NCI-H1105 (cell line): ENCODE measurements at regions not wholly inside any gene's neighbourhood (a gene's known extent, or its start where the extent isn't known, plus 50 kb on each side); places are given as distances from the start of the nearest gene placed in this dataset.
"Not testable (repeated sequence)": the region's sequence is repeated elsewhere in the genome, so short reads cannot be mapped to it uniquely, and the experiment has no call there.

ENCODE experiments used
- DNase-seq: peaks from one replicate; lab custom pipeline; 2025; lab: John Stamatoyannopoulos, UW

DNA sequence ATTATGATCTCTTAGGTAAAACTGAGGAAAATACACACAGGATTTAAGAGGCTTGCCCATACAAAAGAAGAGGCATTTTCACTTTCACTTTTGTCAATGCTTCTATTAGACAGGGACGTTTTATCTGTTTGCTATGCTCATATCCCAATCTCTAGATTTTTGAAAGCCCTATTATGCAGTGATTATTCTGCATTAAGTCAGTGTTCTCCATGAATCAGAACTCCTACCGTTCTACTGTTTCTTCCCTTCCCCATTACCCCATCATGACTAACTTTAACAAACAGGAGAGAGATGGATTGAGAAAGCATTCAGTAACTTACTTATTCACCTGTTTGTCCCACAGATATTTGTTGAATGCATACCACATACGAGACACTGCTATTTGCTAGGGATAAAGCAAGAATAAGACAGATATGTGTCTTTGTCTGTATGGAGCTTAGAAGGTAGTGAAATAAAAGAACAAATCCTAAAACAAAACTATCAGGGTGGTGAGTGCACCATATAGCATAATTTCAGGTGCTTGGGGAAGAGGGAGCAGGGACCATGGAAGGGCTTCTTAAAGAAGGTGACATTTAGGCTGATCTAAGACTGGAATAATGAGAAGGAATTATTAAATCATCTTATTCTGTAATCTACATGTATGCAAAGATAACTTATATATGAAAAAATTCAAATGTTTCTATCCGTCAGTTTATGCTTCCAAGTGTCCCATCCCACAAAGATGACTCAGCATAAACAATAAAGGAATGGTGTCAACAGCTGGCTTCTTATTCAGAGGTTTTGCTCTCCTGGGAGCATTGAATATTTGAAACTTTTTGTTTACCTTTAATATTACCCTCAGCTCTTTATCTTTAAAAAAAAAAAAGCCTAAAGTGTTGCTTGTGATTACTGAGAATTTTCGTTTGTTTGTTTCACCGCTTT lies 328.1 kb downstream of the HINT1 start:
- no peak for DNase-seq

DNA sequence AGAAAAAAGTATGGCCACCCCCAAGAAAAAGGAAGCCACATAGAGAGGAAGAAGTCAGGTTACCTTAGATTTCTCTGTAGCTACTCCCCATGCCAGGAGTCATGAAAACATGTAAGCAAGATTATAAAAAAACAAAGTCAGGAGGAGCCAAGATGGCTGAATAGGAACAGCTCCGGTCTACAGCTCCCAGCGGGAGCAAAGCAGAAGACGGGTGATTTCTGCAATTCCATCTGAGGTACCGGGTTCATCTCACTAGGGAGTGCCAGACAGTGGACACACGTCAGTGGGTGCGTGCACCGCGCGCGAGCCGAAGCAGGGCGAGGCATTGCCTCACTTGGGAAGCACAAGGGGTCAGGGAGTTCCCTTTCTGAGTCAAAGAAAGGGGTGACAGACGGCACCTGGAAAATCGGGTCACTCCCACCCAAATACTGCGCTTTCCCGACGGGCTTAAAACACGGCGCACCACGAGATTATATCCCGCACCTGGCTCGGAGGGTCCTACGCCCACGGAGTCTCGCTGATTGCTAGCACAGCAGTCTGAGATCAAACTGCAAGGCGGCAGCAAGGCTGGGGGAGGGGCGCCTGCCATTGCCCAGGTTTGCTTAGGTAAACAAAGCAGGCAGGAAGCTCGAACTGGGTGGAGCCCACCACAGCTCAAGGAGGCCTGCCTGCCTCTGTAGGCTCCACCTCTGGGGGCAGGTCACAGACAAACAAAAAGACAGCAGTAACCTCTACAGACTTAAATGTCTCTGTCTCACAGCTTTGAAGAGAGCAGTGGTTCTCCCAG lies 347.3 kb downstream of the HINT1 start:
- not testable (repeated sequence) for DNase-seq

DNA sequence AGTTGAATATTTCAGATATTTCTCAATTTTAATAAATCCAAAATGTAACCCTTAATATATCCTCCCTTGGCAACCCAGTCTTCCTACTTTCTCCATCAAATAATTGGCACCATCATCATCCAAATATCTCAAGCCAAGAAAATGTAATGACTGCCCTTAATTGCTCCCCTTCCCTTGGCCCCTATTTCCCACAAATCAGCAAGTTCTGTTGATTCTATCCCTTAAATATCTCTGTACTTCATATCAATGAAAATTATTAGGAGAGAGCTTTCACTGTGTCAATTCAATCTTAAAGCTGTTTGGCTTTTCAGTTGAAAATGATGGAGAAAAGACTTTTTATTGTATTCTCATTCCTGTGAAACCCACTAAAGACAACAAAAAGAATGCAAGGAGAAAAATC lies 349.8 kb downstream of the HINT1 start:
- no peak for DNase-seq

DNA sequence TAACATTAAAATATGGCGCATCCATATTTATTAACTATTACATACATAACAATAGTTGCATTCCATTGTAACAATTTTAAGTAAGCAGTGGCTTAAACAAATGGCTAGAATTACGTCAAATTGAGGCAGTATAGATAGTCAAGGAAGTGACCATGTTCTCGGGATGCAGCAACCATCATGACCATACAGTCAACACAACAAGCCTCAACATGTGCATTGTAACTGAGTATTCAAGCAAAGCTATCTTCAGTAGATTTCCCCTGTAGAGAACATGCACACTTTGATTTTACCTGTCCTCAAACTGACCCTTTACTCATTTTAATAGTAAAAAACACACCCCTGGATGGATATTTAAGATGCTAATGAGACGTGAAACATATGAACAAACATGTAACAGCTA lies 356.4 kb downstream of the HINT1 start:
- no peak for DNase-seq

DNA sequence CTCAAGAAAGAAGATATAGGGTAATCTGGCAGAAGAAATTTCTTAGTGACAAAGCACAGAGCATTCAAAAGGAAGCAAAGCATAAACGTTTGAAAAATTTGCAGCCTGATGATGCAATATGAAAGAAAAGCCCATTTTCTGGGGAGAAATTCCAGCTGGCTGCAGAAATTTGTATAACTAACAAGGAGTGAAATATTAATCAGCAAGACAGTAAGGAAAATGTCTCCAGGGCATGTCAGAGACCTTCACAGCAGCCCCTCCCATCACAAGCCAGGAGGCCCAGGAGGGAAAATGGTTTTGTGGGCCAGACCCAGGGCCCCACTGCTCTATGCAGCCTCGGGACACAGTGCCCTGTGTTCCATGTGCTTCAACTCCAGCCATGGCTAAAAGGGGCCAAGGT lies 359.4 kb downstream of the HINT1 start:
- no peak for DNase-seq

DNA sequence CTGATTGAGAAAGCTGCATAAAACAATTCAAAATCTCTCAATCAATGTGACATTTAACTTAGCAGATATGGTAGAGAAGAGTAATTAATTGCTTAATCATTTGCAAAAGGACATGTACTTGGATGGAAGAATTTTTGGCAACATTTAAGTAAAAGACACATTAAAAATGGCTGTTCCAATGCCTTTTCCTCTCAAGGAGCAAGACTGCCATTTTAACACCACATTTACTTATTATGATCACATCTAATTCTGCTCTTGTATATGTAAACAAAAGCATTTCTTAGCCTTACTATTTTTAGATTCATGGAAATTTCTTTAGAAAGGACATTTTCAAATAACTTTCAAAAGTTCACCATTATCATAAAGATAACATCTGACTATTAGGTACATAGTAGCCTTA lies 360.0 kb downstream of the HINT1 start:
- no peak for DNase-seq

DNA sequence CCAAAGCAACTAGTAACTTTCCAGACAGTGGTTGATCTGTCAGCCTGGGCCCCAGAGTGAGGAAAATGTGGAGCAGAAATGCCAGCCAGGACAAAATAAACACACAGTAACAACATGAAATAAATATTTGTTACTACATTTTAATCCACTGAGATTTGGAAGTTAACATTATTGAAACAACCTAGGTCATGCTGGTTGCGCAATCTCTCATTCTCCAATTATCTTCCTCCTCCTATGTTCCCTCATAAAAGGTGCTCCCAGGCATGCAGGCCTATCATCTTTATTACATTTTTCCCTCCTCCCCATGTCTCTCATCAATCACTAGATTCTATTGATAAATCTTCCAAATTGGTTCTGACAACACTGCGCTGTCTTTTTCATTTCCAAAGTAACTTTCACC lies 363.1 kb downstream of the HINT1 start:
- DNase-seq: no peak

DNA sequence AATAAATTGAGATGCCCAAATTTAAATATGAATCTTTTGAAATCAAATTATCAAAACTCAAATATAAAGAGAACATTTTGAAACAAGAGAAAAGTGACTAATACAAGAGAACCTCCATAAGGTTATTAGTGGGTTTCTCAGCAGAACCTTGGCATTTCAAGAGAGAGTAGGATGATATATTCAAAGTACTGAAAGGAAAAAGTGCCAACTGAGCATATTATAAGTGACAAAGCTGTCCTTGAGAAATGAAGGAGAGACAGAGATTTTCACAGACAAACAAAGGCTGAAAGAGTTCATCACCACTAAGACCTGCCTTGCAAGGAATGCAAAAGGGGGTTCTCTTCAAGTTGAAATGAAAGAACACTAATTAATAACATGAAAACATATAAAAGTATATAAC lies 366.0 kb downstream of the HINT1 start:
- DNase-seq: no peak

DNA sequence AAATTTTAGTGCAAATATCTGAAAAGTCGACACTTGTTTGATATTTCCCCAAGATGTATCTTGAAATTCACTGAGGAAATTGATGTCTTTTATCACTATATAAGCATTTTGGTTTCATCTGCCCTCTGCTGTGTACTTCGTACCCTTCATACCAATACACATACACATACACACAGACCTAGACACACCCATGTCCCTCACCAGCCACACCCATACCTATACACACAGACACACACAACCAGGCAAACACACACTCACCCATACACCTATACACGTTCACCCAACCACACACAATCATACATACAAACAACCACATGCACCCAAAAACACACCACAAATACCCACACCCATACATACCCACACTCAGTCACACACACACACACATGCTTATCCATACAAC lies 367.8 kb downstream of the HINT1 start:
- no peak for DNase-seq

DNA sequence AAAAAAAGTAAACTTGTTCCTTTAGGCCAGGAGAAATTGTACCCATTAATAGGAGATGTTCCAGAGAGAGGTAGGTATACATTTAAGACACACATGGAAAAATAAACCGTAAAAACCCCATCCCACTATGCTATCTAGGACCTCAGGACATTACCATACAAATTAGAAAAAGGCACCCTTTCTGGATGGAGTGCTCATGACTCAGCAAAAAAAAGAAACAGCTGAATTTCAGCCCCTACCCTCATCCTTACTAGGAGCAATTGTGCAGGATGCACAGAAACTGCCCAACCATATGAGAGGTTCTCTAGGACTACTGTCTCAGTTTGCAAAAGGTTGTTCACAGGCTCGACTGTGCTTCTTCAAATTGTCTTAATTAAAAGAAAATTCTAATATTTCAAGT lies 368.2 kb downstream of the HINT1 start:
- DNase-seq: no peak

DNA sequence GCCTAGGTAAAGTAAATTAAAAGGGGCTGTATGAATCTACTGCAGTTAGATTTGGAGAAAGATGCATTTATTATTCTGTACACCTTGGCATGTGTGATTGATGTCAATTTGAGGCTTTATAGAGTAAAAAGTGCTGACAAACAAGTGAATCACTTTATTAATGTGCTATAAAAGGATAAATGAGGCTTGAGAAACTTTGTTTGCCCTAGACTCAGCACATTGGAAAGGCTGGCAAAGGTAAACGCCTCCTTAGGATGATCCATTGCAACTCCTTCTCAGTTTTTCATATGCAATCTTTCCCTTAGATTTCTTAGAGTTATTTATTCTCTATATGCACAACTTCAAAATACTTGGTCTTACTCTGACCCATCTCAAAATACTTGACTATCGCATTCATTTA lies 369.0 kb downstream of the HINT1 start:
- DNase-seq: no peak

DNA sequence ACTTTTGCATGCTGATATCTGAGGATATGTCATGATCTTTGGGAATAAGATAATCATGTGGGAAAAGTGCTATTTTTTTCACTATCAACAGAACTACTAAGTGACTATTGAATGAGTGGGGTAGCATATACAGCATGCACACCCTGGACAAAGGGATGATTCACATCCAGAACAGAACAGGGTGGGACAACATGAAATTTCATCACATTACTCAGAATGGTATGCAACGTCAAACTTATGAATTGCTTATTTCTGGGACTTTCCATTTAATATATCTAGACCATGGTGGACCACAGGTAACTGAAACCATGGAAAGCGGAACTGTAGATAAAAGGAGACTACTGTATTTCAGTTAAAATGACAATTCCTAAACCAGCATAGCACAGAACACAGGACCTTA lies 370.0 kb downstream of the HINT1 start:
- DNase-seq: no peak

DNA sequence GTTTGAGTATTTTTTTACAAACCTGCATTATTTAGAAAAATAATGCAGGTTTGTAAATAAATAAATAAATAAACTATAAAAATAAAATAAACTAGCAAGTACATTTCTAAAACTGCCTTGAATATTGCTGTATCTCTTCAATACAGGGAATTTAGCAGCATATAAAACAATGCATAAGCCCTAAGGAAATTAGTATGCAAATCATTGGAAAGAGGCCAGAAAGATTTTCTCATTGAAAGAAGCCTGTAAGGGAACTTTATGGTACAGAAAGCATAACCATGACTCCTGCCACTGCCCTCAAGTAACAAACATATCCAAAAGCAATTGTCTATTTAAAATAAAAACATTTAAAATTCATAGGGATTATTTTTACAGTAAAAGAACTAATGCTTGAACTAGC lies 387.3 kb downstream of the HINT1 start:
- DNase-seq: no peak

DNA sequence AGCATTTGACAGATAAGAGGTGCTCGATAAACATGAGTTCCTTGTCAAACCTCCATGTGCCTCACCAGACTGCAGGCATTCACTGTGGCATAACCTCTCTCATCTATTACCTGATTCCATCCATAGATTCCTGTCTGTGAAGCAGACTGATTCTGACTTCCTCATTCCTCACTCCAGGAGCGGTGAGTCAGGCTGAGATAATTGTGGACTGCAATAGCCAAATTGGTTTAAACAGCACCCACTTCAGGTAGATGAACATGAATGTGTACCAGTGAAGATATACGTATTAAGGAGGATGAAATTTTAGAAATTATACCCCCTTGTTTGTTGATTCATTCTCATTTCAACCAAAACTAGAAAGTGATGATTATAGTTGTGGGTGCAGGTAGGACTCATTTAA lies 391.2 kb downstream of the HINT1 start:
- no peak for DNase-seq

DNA sequence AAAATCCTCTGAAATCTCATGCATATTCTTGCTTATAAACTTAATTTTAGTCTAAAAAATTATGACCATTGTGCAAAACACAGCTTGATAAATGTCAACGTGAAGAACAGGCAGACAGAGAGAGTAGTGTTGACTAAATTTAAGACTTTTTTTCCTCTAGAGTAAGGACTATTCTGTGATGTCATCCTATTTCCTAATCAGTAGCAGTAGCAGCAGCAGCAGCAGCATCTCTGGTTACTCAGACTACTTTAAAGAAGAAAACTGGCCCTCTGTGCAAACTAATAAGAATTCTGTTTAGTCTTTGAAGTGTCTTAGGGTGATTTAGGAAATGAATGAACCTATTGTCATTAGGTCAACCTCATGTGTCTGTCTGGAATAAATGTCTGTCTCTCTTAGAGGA lies 403.0 kb downstream of the HINT1 start:
- no peak for DNase-seq

DNA sequence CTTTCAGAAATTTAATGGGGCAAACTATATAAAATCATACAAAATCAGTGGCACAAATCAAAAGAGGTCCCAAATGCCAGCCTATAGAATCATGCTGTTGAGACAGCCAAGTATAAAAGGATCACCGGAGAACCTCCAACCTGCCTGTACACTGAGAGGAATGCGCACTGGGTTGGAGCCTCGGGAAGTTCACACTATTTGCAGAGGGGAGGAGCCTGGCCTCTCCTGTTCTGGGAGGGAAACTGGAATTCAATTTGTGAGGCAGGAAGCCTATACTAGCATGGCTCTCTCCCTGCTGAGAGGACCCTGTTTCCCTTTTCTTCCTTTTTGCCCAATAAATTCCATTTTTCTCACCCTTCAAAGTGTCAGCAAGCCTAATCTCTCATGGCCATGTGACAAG lies 406.0 kb downstream of the HINT1 start:
- no peak for DNase-seq

DNA sequence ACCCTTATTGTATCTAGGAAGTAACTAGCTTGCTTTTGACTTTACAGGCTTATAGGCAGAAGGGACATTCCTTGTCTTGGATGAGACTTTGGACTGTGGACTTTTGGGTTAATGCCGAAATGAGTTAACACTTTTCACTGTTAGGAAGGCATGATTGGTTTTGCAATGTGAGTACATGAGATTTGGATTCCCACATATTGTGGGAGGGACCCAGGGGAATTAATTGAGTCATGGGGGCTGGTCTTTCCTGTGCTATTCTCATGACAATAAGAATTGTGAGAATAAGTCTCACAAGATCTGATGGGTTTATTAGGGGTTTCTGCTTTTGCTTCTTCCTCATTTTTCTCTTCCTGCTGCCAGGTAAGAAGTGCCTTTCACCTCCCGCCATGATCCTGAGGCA lies 417.5 kb downstream of the HINT1 start:
- no peak for DNase-seq

DNA sequence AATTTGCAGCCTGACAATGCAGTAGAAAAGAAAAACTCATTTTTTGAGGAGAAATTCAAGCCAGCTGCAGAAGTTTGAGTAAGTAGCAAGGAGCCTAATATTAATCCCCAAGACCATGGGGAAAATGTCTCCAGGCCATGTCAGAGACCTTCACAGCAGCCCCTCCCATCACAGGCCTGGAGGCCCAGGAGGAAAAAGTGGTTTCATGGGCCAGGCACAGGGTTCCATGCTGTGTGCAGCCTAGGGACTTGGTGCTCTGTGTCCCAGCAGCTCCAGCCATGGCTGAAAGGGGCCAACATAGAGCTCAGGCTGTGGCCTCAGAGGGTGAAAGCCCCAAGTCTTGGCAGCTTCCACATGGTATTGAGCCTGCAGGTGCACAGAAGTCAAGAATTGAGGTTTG lies 418.4 kb downstream of the HINT1 start:
- DNase-seq: not testable (repeated sequence)

DNA sequence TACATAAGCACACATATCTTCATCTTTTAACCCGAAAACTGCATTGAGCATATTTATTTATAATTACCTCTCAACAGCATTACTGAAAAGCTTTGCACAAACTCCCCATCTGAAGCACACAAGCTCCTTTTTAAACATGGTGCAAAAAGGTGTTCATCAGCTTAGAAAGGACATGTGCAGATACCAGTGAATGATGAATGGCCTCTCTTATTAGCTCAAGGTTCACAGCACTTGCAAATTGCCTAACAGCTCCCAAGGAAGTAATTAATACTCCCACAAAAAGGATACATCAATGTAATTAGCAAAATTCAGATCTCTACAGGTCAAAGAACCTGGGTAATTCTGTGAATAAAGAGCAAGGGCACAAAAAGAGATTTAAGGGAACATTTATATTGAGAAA lies 422.0 kb downstream of the HINT1 start:
- no peak for DNase-seq

DNA sequence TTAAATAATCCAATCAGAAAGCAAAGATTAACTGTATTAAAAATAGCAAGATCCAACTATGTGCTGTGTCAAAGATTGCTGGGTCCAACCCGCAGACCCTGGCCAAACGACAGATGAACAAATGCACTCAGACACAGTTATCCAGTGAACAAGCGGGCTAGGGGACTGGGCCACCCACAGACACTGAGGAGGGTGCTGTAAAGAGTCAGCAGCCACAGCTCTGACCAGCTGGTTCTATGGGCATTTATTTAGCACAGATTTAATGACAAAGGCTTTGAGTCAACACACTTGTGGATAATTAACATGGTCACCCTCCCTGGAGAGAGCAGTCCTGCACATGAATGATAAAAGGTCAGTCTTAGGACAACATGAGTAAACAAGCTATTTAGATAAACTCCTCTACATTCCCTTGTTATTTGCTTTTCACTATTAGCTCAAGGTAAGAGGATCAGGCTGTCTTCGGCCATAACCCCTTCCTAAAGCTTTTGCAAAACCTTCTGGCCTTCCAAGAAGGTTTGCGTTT lies 424.9 kb downstream of the HINT1 start:
- no peak for DNase-seq

DNA sequence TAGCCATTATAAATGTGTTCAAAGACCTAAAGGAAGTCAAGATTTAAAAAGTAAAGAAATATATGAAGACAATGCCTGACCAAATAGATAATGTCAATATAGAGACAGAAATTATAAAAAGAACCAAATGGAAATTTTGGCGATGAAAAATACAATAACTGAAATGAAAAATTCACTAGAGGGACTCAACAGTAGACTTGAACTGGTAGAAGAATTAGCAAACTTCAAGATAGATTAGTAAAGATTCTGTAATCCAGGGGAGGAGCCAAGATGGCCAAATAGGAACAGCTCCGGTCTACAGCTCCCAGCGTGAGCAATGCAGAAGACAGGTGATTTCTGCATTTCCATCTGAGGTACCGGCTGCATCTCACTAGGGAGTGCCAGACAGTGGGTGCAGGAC lies 433.2 kb downstream of the HINT1 start:
- no peak for DNase-seq

DNA sequence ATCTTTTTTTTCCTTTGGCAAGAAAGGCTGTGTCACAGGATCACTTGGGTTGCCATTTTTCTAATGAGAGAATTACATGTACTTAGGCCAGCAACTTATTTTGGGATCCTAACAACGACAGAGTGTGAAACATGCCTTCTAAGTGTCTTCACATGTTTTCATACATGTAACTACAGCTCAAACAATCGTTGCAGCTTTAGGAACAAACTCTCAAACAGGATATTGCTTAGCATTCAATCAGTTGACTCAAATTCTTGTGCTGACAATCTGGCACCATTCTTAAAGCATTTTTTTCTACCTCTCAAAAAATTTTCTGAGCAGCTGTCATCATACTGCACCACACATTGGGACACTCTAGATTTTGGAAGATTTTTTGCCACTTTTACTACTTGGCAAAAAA lies 435.5 kb downstream of the HINT1 start:
- DNase-seq: no peak

DNA sequence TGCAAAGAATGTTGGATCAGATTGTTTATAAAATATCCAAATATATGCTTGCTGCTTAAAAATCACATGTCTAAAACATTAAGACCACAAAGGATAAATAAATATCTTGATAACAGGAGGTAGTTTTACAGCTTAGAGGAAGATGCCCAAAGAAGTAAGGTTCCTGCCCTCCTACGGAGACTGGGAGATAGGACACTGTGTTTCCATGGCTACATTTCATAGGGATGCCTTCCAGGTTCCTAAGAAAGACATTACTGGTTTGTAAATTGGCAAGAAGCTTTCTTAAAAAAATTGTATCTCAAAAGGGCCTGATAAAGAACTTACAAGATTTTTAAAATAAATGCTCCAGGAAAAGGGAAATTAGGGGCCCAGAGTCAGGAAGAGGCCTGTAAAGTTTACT lies 437.2 kb downstream of the HINT1 start:
- DNase-seq: no peak
